OCI-LY7 (cell line): ENCODE measurements at regions not wholly inside any gene's neighbourhood (a gene's known extent, or its start where the extent isn't known, plus 50 kb on each side); places are given as distances from the start of the nearest gene placed in this dataset.

Source experiments
- CTCF ChIP-seq: fragments of 200-600 bp; sonication (generic); conservative IDR thresholded peaks from 2 replicates; pipeline ENCODE4 v1.5.1; 2014; ENCODE audit warnings: mild to moderate bottlenecking, antibody characterized with exemption, low read length, moderate library complexity, mixed read lengths
- EZH2phosphoT487 ChIP-seq: fragments of 200-600 bp; sonication (generic); IDR thresholded peaks from 2 replicates; pipeline ENCODE4 v1.6.1; 2018; ENCODE audit warnings: low read depth, borderline replicate concordance, mild to moderate bottlenecking, mixed run types, antibody characterized with exemption, low read length, moderate library complexity, mixed read lengths

GRCh38 chr6:130577178-130577919 lies 211.5 kb downstream of the TMEM200A start:
- TF ChIP-seq CTCF = no peak
- no peak for TF ChIP-seq EZH2phosphoT487
